HFFc6 (cell line): ENCODE measurements at regions not wholly inside any gene's neighbourhood (a gene's known extent, or its start where the extent isn't known, plus 50 kb on each side); places are given as distances from the start of the nearest gene placed in this dataset.

Experiments
- DNase-seq: peaks from one replicate; pipeline ENCODE4 v3.0.0-alpha.2; 2018
- H3K27ac Mint-ChIP-seq: 2 replicates; pipeline ENCODE4 v1.8.0; 2020; ENCODE audit warnings: mild to moderate bottlenecking, mixed read lengths
- H3K27me3 Mint-ChIP-seq: 2 replicates; pipeline ENCODE4 v1.8.0; 2021; ENCODE audit warnings: mild to moderate bottlenecking, moderate library complexity, mixed read lengths; ENCODE audit not compliant: insufficient read depth
- H3K36me3 Mint-ChIP-seq: 2 replicates; pipeline ENCODE4 v1.8.0; 2021; ENCODE audit warnings: low read depth, mixed read lengths
- H3K4me1 Mint-ChIP-seq: 2 replicates; pipeline ENCODE4 v1.8.0; 2020; ENCODE audit warnings: low read depth, mixed read lengths
- H3K4me3 Mint-ChIP-seq: 2 replicates; pipeline ENCODE4 v1.8.0; 2020; ENCODE audit warnings: mild to moderate bottlenecking, moderate library complexity, mixed read lengths
- H3K9me3 Mint-ChIP-seq: 2 replicates; pipeline ENCODE4 v1.8.0; 2020; ENCODE audit warnings: mild to moderate bottlenecking, mixed read lengths
- CTCF ChIP-seq: fragments of 200-600 bp; sonication (generic); IDR thresholded peaks from 2 replicates; pipeline ENCODE4 v1.5.0; 2021; ENCODE audit warnings: antibody characterized with exemption, mild to moderate bottlenecking

GRCh38 chr9:121596515-121596914 lies 54.9 kb upstream of the DAB2IP start:
- peaks cover 18% of the 10 kb centered on the region for H3K27me3 Mint-ChIP-seq
- no peak overlapping the region for H3K4me3 Mint-ChIP-seq
- H3K36me3 Mint-ChIP-seq, result no peaks in the 10 kb centered on the region
- DNase-seq, result peak; percentile 29
- H3K9me3 Mint-ChIP-seq, result no peaks in the 10 kb centered on the region
- H3K27ac Mint-ChIP-seq, result no peak overlapping the region
- peaks cover 34% of the 10 kb centered on the region for H3K4me1 Mint-ChIP-seq
- no peak for TF ChIP-seq CTCF

DNA sequence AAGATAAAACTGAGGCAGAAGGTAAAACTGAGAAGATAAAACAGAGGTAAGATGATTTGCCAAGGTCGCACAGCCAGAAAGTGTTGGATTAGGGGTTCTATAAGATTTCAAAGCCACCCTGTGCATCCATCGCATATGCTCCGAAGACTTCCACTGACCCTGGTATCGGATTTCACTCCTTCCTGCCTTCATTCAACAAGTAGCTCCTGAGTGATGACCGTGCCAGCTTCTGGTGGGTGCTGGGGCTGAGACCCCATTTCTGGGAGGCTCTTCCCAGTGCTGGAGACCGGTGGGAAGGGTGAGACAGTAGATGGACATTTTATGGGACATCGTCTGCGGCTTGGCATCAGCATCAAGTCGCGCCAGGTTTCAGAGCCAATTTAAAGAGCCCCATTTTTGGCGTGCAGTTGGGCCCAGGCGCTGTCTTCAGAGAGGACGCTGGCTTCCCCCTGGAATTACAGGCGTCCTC lies 53.7 kb upstream of the DAB2IP start:
- peaks cover 27% of the 10 kb centered on the region for H3K27me3 Mint-ChIP-seq
- H3K27ac Mint-ChIP-seq, result peak overlapping the region; percentile 36; the same call in 1 of the 2 replicates
- no peaks in the 10 kb centered on the region for H3K36me3 Mint-ChIP-seq
- H3K4me3 Mint-ChIP-seq, result peak overlapping the region; percentile 68
- DNase-seq, result no peak
- H3K9me3 Mint-ChIP-seq, result no peaks in the 10 kb centered on the region
- peaks cover 34% of the 10 kb centered on the region for H3K4me1 Mint-ChIP-seq
- no peak for TF ChIP-seq CTCF

GRCh38 chr9:121598167-121598964 lies 53.1 kb upstream of the DAB2IP start:
- peak; percentile 54; the same call in 1 of the 2 replicates for TF ChIP-seq CTCF
- peak overlapping the region; percentile 36; the same call in 1 of the 2 replicates for H3K27ac Mint-ChIP-seq
- H3K9me3 Mint-ChIP-seq, result no peaks in the 10 kb centered on the region
- peaks cover 31% of the 10 kb centered on the region for H3K27me3 Mint-ChIP-seq
- peaks cover 34% of the 10 kb centered on the region for H3K4me1 Mint-ChIP-seq
- peak; percentile 91 for DNase-seq
- peak overlapping the region; percentile 68 for H3K4me3 Mint-ChIP-seq
- no peaks in the 10 kb centered on the region for H3K36me3 Mint-ChIP-seq

DNA sequence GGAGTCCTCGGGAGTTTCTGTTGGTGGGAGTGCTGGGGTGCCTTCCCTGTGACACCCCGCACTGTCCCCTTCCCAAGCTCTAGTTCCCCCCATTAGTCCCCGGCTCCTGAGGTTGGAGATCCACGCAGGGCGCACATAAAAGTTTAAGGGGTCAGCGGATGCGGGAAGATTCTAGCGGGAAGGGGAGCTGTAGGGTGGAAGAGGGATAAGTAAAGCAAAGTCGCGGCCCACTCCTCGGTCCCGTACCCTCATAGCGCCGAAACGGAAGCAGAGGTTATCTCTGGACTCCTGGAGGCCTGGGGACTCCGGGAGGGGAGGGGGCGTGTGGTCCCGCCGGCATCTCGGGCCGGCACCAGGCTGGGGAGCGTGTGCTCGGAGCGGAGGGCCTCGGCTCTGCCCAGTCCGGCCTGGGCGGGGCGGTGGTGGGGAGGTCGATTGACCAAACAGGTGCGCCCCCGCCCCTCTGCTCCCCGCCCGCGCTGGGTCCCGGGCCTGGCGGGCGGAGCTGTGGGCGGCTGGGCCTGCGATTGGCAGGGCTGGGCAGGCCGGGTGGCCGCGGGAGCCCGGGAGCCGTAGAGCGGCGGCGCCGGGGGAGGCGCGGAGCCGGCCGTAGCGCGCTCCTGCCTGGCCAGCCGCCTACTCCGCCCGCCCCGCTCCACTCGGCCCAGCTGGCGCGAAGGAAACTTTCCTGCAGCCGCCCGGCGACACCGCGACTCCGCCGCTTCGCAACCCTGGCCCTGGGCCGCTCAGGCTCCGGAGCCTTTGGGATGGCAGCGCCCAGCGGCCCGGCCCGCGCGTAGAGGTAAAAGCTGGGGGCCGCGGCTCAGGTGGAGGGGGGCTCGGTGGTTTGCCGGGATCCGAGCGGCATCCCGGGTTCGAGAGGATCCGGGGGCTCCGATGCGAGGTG lies 52.2 kb upstream of the DAB2IP start:
- H3K9me3 Mint-ChIP-seq, result no peaks in the 10 kb centered on the region
- H3K27me3 Mint-ChIP-seq, result peaks cover 37% of the 10 kb centered on the region
- peak overlapping the region; percentile 62 for H3K4me3 Mint-ChIP-seq
- TF ChIP-seq CTCF, result no peak
- no peak for DNase-seq
- no peaks in the 10 kb centered on the region for H3K36me3 Mint-ChIP-seq
- H3K4me1 Mint-ChIP-seq, result peaks cover 35% of the 10 kb centered on the region
- no peak overlapping the region for H3K27ac Mint-ChIP-seq

GRCh38 chr9:121599872-121600585 lies 51.4 kb upstream of the DAB2IP start:
- TF ChIP-seq CTCF, result no peak
- H3K4me1 Mint-ChIP-seq, result peaks cover 33% of the 10 kb centered on the region
- H3K9me3 Mint-ChIP-seq, result no peaks in the 10 kb centered on the region
- peaks cover 38% of the 10 kb centered on the region for H3K27me3 Mint-ChIP-seq
- H3K36me3 Mint-ChIP-seq, result no peaks in the 10 kb centered on the region
- H3K27ac Mint-ChIP-seq, result no peak overlapping the region
- DNase-seq, result no peak
- H3K4me3 Mint-ChIP-seq, result peak overlapping the region; percentile 62
